Vagina (tissue), 2 donors: ENCODE measurements at regions not wholly inside any gene's neighbourhood (a gene's known extent, or its start where the extent isn't known, plus 50 kb on each side); places are given as distances from the start of the nearest gene placed in this dataset.

Experiments used
- DNase-seq, 2 donors: peaks; one replicate each; pipeline ENCODE4 v3.0.0-alpha.2; 2017; ENCODE audit errors: extremely low spot score in 2 of 2
- H3K27ac ChIP-seq: fragments of 200-600 bp; sonication (generic); one replicate; pipeline ENCODE4 v1.5.1; 2019
- H3K27me3 ChIP-seq: fragments of 200-600 bp; sonication (generic); one replicate; pipeline ENCODE4 v1.5.1; 2019
- H3K36me3 ChIP-seq, 2 donors: fragments of 200-600 bp; sonication (generic); one replicate each; pipeline ENCODE4 v1.5.1; 2017 to 2019
- H3K4me1 ChIP-seq: fragments of 200-600 bp; sonication (generic); one replicate; pipeline ENCODE4 v1.5.1; 2019
- H3K4me3 ChIP-seq, 2 donors: fragments of 200-600 bp; sonication (generic); 1 replicate in 1 of 2; 2 replicates in 1 of 2; pipeline ENCODE4 v1.5.1; 2016 to 2019
- H3K9me3 ChIP-seq: fragments of 200-600 bp; sonication (generic); one replicate; pipeline ENCODE4 v1.5.1; 2019
- CTCF ChIP-seq, 3 experiments: fragments of 450-650 bp in 2 of 3; fragments of 200-600 bp in 1 of 3; sonication (generic) in 1 of 3; IDR thresholded peaks; one replicate each; pipeline ENCODE4 v1.5.1; 2017 to 2019; ENCODE audit warnings: antibody characterized with exemption in 3 of 3, mild to moderate bottlenecking in 2 of 3, moderate library complexity in 2 of 3
- POLR2A ChIP-seq, 2 donors: fragments of 450-650 bp; IDR thresholded peaks; one replicate each; pipeline ENCODE4 v1.6.1; 2017; ENCODE audit warnings: antibody characterized with exemption in 2 of 2, mild to moderate bottlenecking in 2 of 2, moderate library complexity in 2 of 2
- POLR2AphosphoS5 ChIP-seq, 2 donors: sonication (generic); formaldehyde crosslinking; IDR thresholded peaks; one replicate each; pipeline ENCODE4 v1.9.0; 2017; ENCODE audit warnings: antibody characterized with exemption in 2 of 2, mild to moderate bottlenecking in 2 of 2, low read depth in 1 of 2; ENCODE audit not compliant: insufficient read depth in 1 of 2
- intact Hi-C: fragments of 100-400 bp; cut with DNase I; formaldehyde crosslinking; loops from one replicate; pipeline ENCODE4 v1.15.1; 2023

- Histone ChIP-seq H3K9me3 (no peaks in the 10 kb centered on the region), H3K27me3 (no peaks in the 10 kb centered on the region), H3K4me3 (no peak overlapping the region), H3K4me1 (no peaks in the 10 kb centered on the region), H3K36me3 (no peaks in the 10 kb centered on the region), H3K27ac (no peak overlapping the region)
- no peak for DNase-seq
- TF ChIP-seq CTCF (IDR thresholded peaks at IDR 0.05) (no peak), POLR2AphosphoS5 (IDR thresholded peaks at IDR 0.05; ENCODE audit: insufficient read depth in 1 of 2, low read depth in 1 of 2) (no peak), POLR2A (IDR thresholded peaks at IDR 0.05) (no peak)
- intact Hi-C loops, result no loop called here
Observed at GRCh38 chr5:153130296-153130695, 360.2 kb upstream of the GRIA1 start.

GRCh38 chr5:153135411-153135810 lies 355.1 kb upstream of the GRIA1 start:
- H3K4me3 ChIP-seq, result no peak overlapping the region
- intact Hi-C loops, result no loop called here
- no peaks in the 10 kb centered on the region for H3K36me3 ChIP-seq
- no peaks in the 10 kb centered on the region for H3K27me3 ChIP-seq
- H3K9me3 ChIP-seq, result no peaks in the 10 kb centered on the region
- TF ChIP-seq CTCF (IDR thresholded peaks at IDR 0.05), result no peak
- no peak for TF ChIP-seq POLR2AphosphoS5 (IDR thresholded peaks at IDR 0.05; ENCODE audit: insufficient read depth in 1 of 2, low read depth in 1 of 2)
- TF ChIP-seq POLR2A (IDR thresholded peaks at IDR 0.05), result no peak
- H3K4me1 ChIP-seq, result no peaks in the 10 kb centered on the region
- DNase-seq, result no peak
- H3K27ac ChIP-seq, result no peak overlapping the region

- intact Hi-C loops, result no loop called here
- no peak for DNase-seq
- Histone ChIP-seq H3K36me3 (no peaks in the 10 kb centered on the region), H3K4me3 (no peak overlapping the region), H3K27me3 (no peaks in the 10 kb centered on the region), H3K27ac (no peak overlapping the region), H3K4me1 (no peaks in the 10 kb centered on the region), H3K9me3 (no peaks in the 10 kb centered on the region)
- TF ChIP-seq CTCF (IDR thresholded peaks at IDR 0.05) (no peak), POLR2AphosphoS5 (IDR thresholded peaks at IDR 0.05; ENCODE audit: insufficient read depth in 1 of 2, low read depth in 1 of 2) (no peak), POLR2A (IDR thresholded peaks at IDR 0.05) (no peak)
Observed at GRCh38 chr5:153136910-153137614, 353.4 kb upstream of the GRIA1 start.

GRCh38 chr5:153147891-153148623 lies 342.4 kb upstream of the GRIA1 start:
- intact Hi-C loops, result no loop called here
- TF ChIP-seq CTCF (IDR thresholded peaks at IDR 0.05) (no peak), POLR2AphosphoS5 (IDR thresholded peaks at IDR 0.05; ENCODE audit: insufficient read depth in 1 of 2, low read depth in 1 of 2) (no peak), POLR2A (IDR thresholded peaks at IDR 0.05) (no peak)
- H3K27ac ChIP-seq, result no peak overlapping the region
- no peaks in the 10 kb centered on the region for H3K27me3 ChIP-seq
- no peaks in the 10 kb centered on the region for H3K9me3 ChIP-seq
- no peaks in the 10 kb centered on the region for H3K36me3 ChIP-seq
- no peak for DNase-seq
- no peak overlapping the region for H3K4me3 ChIP-seq
- no peaks in the 10 kb centered on the region for H3K4me1 ChIP-seq

GRCh38 chr5:153148624-153148976 lies 341.9 kb upstream of the GRIA1 start:
- Histone ChIP-seq H3K4me1 (no peaks in the 10 kb centered on the region), H3K27me3 (no peaks in the 10 kb centered on the region), H3K4me3 (no peak overlapping the region), H3K9me3 (no peaks in the 10 kb centered on the region), H3K27ac (no peak overlapping the region), H3K36me3 (no peaks in the 10 kb centered on the region)
- intact Hi-C loops, result no loop called here
- TF ChIP-seq CTCF (IDR thresholded peaks at IDR 0.05) (no peak), POLR2AphosphoS5 (IDR thresholded peaks at IDR 0.05; ENCODE audit: insufficient read depth in 1 of 2, low read depth in 1 of 2) (no peak), POLR2A (IDR thresholded peaks at IDR 0.05) (no peak)
- DNase-seq, result no peak
